OCI-LY3 (cell line): ENCODE measurements at regions not wholly inside any gene's neighbourhood (a gene's known extent, or its start where the extent isn't known, plus 50 kb on each side); places are given as distances from the start of the nearest gene placed in this dataset.

Experiments
- EZH2phosphoT487 ChIP-seq: fragments of 200-600 bp; shearing (Covaris generic); IDR thresholded peaks from 2 replicates; pipeline ENCODE4 v1.6.1; 2018; ENCODE audit warnings: antibody characterized with exemption, mixed run types, low read depth
- TF ChIP-seq, protein P1 (sequence below): fragments of 200-600, 300-600 bp; sonication (generic); IDR thresholded peaks from 2 replicates; pipeline ENCODE4 v1.5.1; 2014; ENCODE audit warnings: antibody characterized with exemption, low read length, low read depth

GRCh38 chr10:8159341-8160165 lies 105.1 kb downstream of the GATA3 start:
- TF ChIP-seq, protein P1, sequence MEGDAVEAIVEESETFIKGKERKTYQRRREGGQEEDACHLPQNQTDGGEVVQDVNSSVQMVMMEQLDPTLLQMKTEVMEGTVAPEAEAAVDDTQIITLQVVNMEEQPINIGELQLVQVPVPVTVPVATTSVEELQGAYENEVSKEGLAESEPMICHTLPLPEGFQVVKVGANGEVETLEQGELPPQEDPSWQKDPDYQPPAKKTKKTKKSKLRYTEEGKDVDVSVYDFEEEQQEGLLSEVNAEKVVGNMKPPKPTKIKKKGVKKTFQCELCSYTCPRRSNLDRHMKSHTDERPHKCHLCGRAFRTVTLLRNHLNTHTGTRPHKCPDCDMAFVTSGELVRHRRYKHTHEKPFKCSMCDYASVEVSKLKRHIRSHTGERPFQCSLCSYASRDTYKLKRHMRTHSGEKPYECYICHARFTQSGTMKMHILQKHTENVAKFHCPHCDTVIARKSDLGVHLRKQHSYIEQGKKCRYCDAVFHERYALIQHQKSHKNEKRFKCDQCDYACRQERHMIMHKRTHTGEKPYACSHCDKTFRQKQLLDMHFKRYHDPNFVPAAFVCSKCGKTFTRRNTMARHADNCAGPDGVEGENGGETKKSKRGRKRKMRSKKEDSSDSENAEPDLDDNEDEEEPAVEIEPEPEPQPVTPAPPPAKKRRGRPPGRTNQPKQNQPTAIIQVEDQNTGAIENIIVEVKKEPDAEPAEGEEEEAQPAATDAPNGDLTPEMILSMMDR: no peak
- no peak for TF ChIP-seq EZH2phosphoT487
